HepG2 (cell line): ENCODE measurements at regions not wholly inside any gene's neighbourhood (a gene's known extent, or its start where the extent isn't known, plus 50 kb on each side); places are given as distances from the start of the nearest gene placed in this dataset.

ENCODE experiments used
- ATAC-seq: fragments of 200-7000 bp; cut with Tn5 transposase; 3 replicates; pipeline ENCODE4 v1.9.1; 2020; ENCODE audit warnings: mild to moderate bottlenecking, moderate library complexity
- BruUV-seq: library from RNA; stranded (reverse); fragments of 400-500 nt; replicated peaks from 2 replicates; lab custom pipeline; 2021; lab: Mats Ljungman, UMichigan
- CTCF ChIA-PET: fragments of 300-600 bp; formaldehyde crosslinking; extraction: SDS; loops from one replicate; lab custom pipeline; 2021; ENCODE audit warnings: low total read pairs, inconsistent platforms, low intra/inter-chr PET ratio; lab: Yijun Ruan, JAX
- POLR2A ChIA-PET: fragments of 350-600 bp; sonication (Branson Sonifier 250); formaldehyde crosslinking; loops from one replicate; lab custom pipeline; 2020; ENCODE audit warnings: antibody characterized with exemption, inconsistent platforms; lab: Yijun Ruan, JAX
- DNase-seq: peaks from one replicate; pipeline ENCODE4 v3.0.0-alpha.2; 2015; ENCODE audit warnings: low spot score
- FAIRE-seq: peaks from 3 replicates; lab custom pipeline; 2011; peaks lifted over from hg19 to GRCh38; lab: Jason Lieb, UNC
- H2AFZ ChIP-seq: one replicate; pipeline ENCODE4 v1.6.1; 2011; ENCODE audit warnings: low read length, inconsistent platforms
- H3K27ac ChIP-seq: fragments of 300-600 bp; 3 replicates; pipeline ENCODE4 v1.8.0; 2011; ENCODE audit warnings: mixed run types, mild to moderate bottlenecking, mixed read lengths, low read length, inconsistent platforms; ENCODE audit not compliant: insufficient read depth; ENCODE audit errors: extremely low read length
- H3K27me3 ChIP-seq, 2 experiments: fragments of 200-600 bp in 1 of 2; 2 replicates in 1 of 2; 3 replicates in 1 of 2; pipeline versions ENCODE4 v1.6.0 to v1.8.0; 2011; ENCODE audit warnings: low read length in 2 of 2, mild to moderate bottlenecking in 2 of 2, moderate library complexity in 2 of 2, inconsistent platforms in 1 of 2; ENCODE audit not compliant: insufficient read depth in 2 of 2, control insufficient read depth in 1 of 2
- H3K36me3 ChIP-seq, 2 experiments: fragments of 200-600 bp in 1 of 2; replicated peaks in 1 of 2; 2 replicates in 1 of 2; 3 replicates in 1 of 2; pipeline versions ENCODE4 v1.5.1 to v1.8.0; 2011; ENCODE audit warnings: low read length in 2 of 2, inconsistent platforms in 1 of 2; ENCODE audit not compliant: insufficient read depth in 2 of 2, control insufficient read depth in 1 of 2
- H3K4me1 ChIP-seq: 2 replicates; pipeline ENCODE4 v1.5.1; 2012; ENCODE audit warnings: low read length, inconsistent platforms; ENCODE audit not compliant: insufficient read depth
- H3K4me2 ChIP-seq: 2 replicates; pipeline ENCODE4 v1.6.0; 2011; ENCODE audit warnings: low read depth, low read length, inconsistent platforms
- H3K4me3 ChIP-seq, 3 experiments: fragments of 200-600 bp in 1 of 3; sonication (generic), shearing (Covaris generic) in 1 of 3; replicated peaks in 1 of 3; 2 replicates each; pipeline ENCODE4 v1.5.1; 2011 to 2016; ENCODE audit warnings: low read length in 3 of 3, inconsistent platforms in 2 of 3, low read depth in 2 of 3, mild to moderate bottlenecking in 2 of 3, control low read depth in 1 of 3, mixed read lengths in 1 of 3; ENCODE audit not compliant: insufficient read depth in 1 of 3
- H3K79me2 ChIP-seq: one replicate; pipeline ENCODE4 v1.6.1; 2011; ENCODE audit warnings: low read length, inconsistent platforms; ENCODE audit not compliant: insufficient read depth
- H3K9ac ChIP-seq: 2 replicates; pipeline ENCODE4 v1.6.0; 2011; ENCODE audit warnings: mild to moderate bottlenecking, low read depth, low read length, inconsistent platforms; ENCODE audit not compliant: insufficient read depth
- H3K9me3 ChIP-seq: 2 replicates; pipeline ENCODE4 v1.5.1; 2012; ENCODE audit warnings: mild to moderate bottlenecking, low read length
- H4K20me1 ChIP-seq: 2 replicates; pipeline ENCODE4 v1.6.0; 2011; ENCODE audit warnings: inconsistent platforms, mild to moderate bottlenecking, low read length, moderate library complexity; ENCODE audit not compliant: insufficient read depth
- GABPB1 ChIP-seq: IDR thresholded peaks from 2 replicates; pipeline ENCODE4 v1.6.1; 2016; ENCODE audit warnings: mild to moderate bottlenecking, missing genetic modification reagents, moderate library complexity, missing compliant biosample characterization
- LCORL ChIP-seq, 2 experiments: fragments of 450-650 bp in 1 of 2; sonication (generic) in 1 of 2; formaldehyde crosslinking in 1 of 2; IDR thresholded peaks; 2 replicates each; pipeline versions ENCODE4 v1.5.0 to v1.6.1; 2017 to 2020; ENCODE audit warnings: antibody characterized with exemption in 1 of 2, missing genetic modification reagents in 1 of 2
- MAX ChIP-seq: IDR thresholded peaks from 2 replicates; pipeline ENCODE4 v1.6.1; 2012; ENCODE audit warnings: inconsistent platforms
- NPAS2 ChIP-seq: sonication (generic); formaldehyde crosslinking; IDR thresholded peaks from 2 replicates; pipeline ENCODE4 v1.8.0; 2022; ENCODE audit warnings: mild to moderate bottlenecking, missing genetic modification reagents, borderline replicate concordance
- RFXANK ChIP-seq: IDR thresholded peaks from 2 replicates; pipeline ENCODE4 v1.6.1; 2016
- TOPORS ChIP-seq: sonication (generic); formaldehyde crosslinking; IDR thresholded peaks from 2 replicates; pipeline ENCODE4 v1.8.0; 2023; ENCODE audit warnings: mild to moderate bottlenecking, missing genetic modification reagents
- ZBTB43 ChIP-seq: sonication (generic); formaldehyde crosslinking; conservative IDR thresholded peaks from 2 replicates; pipeline ENCODE4 v1.4.0; 2020; ENCODE audit warnings: missing genetic modification reagents
- ZKSCAN5 ChIP-seq: sonication (generic); formaldehyde crosslinking; IDR thresholded peaks from 2 replicates; pipeline ENCODE4 v1.5.1; 2020; ENCODE audit warnings: mild to moderate bottlenecking, missing genetic modification reagents
- ZNF326 ChIP-seq: sonication (generic); formaldehyde crosslinking; IDR thresholded peaks from 2 replicates; pipeline ENCODE4 v1.4.0; 2020; ENCODE audit warnings: missing genetic modification reagents, borderline replicate concordance
- ZNF558 ChIP-seq: sonication (generic); formaldehyde crosslinking; IDR thresholded peaks from 2 replicates; pipeline ENCODE4 v1.9.0; 2022; ENCODE audit warnings: mild to moderate bottlenecking, missing genetic modification reagents, borderline replicate concordance
- ZNF615 ChIP-seq: sonication (generic); formaldehyde crosslinking; IDR thresholded peaks from 2 replicates; pipeline ENCODE4 v1.5.0; 2020; ENCODE audit warnings: mild to moderate bottlenecking, missing genetic modification reagents, borderline replicate concordance
- ZNF724P ChIP-seq: sonication (generic); formaldehyde crosslinking; IDR thresholded peaks from 2 replicates; pipeline ENCODE4 v1.8.0; 2022; ENCODE audit warnings: missing genetic modification reagents, borderline replicate concordance
- WGBS: methylation state at CpG from one replicate; pipeline ENCODE4 v1.1.6; 2017; ENCODE audit warnings: low lambda C conversion rate; 5-methylcytosine and 5-hydroxymethylcytosine counted together
- in situ Hi-C: cut with HindIII; loops from 2 replicates; pipeline ENCODE4 v1.10.0; 2017; ENCODE audit warnings: low pct_unique_long_range_greater_than_20kb; ENCODE audit not compliant: extremely low pct_ligation_motif_present
- intact Hi-C: fragments of 100-400 bp; cut with micrococcal nuclease; formaldehyde crosslinking; loops from one replicate; pipeline ENCODE4 v1.10.0; 2022; ENCODE audit not compliant: unreplicated experiment

DNA sequence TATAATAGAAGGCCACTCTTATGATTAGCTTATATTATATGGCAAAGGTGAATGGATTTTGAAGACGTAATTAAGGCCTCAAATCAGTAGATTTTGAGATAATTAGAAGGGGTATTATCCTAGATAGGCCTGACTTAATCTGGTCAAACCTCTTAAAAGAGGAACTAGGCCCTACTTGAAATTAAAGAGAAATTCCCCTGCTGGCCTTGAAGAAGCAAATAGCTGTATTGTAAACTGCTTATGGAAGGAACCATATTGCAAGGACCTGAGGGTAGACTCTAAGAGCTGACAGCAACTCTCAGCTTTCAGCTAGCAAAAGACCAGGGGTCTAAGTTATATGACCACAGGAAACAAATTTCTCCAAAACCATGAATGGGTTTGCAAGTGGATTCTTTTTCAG lies 219.0 kb upstream of the ONECUT1 start:
- H3K27me3 ChIP-seq: no peaks in the 10 kb centered on the region
- POLR2A ChIA-PET: no interaction called here
- H2AFZ ChIP-seq: no peak overlapping the region
- H3K9me3 ChIP-seq: no peaks in the 10 kb centered on the region
- no peak for FAIRE-seq
- no peak overlapping the region for H3K4me2 ChIP-seq
- no TSS peak for BruUV-seq
- no peak for DNase-seq
- in situ Hi-C loops: no loop called here
- intact Hi-C loops: no loop called here
- ATAC-seq: no peak
- TF ChIP-seq ZNF326 (CRISPR knock-in tag) (no peak), ZBTB43 (CRISPR knock-in tag) (no peak), ZNF724P (CRISPR knock-in tag) (no peak), ZNF615 (no peak), GABPB1 (CRISPR knock-in tag) (no peak), ZKSCAN5 (CRISPR knock-in tag) (no peak), LCORL (IDR thresholded peaks at IDR 0.05) (no peak), LCORL (CRISPR knock-in tag; IDR thresholded peaks at IDR 0.05) (no peak), NPAS2 (CRISPR knock-in tag) (no peak), MAX (no peak), TOPORS (CRISPR knock-in tag) (no peak), ZNF558 (CRISPR knock-in tag) (no peak), RFXANK (CRISPR knock-in tag) (no peak)
- no peaks in the 10 kb centered on the region for H3K4me1 ChIP-seq
- WGBS: 4% methylated on average over 1 of the region's 1 CpG
- CTCF ChIA-PET: no interaction called here
- no peaks in the 10 kb centered on the region for H4K20me1 ChIP-seq
- H3K9ac ChIP-seq: no peak overlapping the region
- H3K36me3 ChIP-seq: no peaks in the 10 kb centered on the region
- no peak overlapping the region for H3K4me3 ChIP-seq
- no peaks in the 10 kb centered on the region for H3K79me2 ChIP-seq
- no peak overlapping the region for H3K27ac ChIP-seq
